ENCODE measurements at regions not wholly inside any gene's neighbourhood (a gene's known extent, or its start where the extent isn't known, plus 50 kb on each side); places are given as distances from the start of the nearest gene placed in this dataset.
A peak's percentile ranks its signal among the peaks of the same experiment; 100 is the strongest.

DNA sequence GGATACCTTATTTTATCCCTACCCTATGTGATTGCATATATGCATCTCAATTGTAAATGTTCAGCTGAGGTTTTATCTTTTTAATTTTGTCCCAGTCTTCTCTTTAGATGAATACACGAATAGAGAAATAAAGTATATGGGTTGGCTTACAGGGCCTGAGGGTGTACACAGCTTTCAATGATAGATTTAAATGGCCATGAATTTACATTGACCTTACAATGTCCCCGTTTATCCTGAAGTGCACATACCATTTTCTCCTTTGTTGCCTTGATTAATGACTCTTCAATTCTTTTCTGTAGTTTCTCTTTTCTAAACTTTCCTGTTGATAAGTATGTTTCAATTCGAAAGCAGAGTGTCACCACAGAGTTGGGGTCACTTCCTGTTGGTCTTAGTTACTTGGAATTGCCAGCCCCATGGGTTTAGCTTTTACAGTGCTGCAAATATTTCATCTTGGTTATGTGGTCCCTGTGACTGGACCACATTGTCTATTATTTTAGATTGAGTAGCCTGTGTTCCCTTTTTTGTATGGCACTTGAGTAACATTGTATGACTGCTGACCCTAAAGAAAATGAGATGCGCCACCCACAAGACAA is 1616.3 kb upstream of the ACVR2A start:
- no peak overlapping the region for H3K27ac ChIP-seq (ENCODE audit: low read length)
- POLR2A ChIA-PET (ENCODE audit: unreplicated experiment): no interaction called here
- no peaks in the 10 kb centered on the region for H3F3A ChIP-seq (ENCODE audit: low read length, unreplicated experiment)
- CTCF ChIA-PET: no interaction called here
- no peak for DNase-seq
- no peak overlapping the region for H3K4me3 ChIP-seq (ENCODE audit: low read length)
- ATAC-seq: no peak
- no peaks in the 10 kb centered on the region for H3K27me3 ChIP-seq (ENCODE audit: low read length)
- H3K36me3 ChIP-seq (ENCODE audit: low read depth, low read length): no peaks in the 10 kb centered on the region
- no peak overlapping the region for H2AFZ ChIP-seq (ENCODE audit: low read length)
- no peaks in the 10 kb centered on the region for H4K20me1 ChIP-seq (ENCODE audit: low read length)
- H3K9me3 ChIP-seq (ENCODE audit: low read length): no peaks in the 10 kb centered on the region
- TF ChIP-seq EZH2phosphoT487 (IDR thresholded peaks at IDR 0.05; ENCODE audit: borderline replicate concordance, low read length): no peak
- TF ChIP-seq, protein P1, sequence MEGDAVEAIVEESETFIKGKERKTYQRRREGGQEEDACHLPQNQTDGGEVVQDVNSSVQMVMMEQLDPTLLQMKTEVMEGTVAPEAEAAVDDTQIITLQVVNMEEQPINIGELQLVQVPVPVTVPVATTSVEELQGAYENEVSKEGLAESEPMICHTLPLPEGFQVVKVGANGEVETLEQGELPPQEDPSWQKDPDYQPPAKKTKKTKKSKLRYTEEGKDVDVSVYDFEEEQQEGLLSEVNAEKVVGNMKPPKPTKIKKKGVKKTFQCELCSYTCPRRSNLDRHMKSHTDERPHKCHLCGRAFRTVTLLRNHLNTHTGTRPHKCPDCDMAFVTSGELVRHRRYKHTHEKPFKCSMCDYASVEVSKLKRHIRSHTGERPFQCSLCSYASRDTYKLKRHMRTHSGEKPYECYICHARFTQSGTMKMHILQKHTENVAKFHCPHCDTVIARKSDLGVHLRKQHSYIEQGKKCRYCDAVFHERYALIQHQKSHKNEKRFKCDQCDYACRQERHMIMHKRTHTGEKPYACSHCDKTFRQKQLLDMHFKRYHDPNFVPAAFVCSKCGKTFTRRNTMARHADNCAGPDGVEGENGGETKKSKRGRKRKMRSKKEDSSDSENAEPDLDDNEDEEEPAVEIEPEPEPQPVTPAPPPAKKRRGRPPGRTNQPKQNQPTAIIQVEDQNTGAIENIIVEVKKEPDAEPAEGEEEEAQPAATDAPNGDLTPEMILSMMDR (conservative IDR thresholded peaks at IDR 0.05; ENCODE audit: low read depth, low read length): no peak
- no peak for TF ChIP-seq EZH2 (IDR thresholded peaks at IDR 0.05; ENCODE audit: low read length, unreplicated experiment)
- no peaks in the 10 kb centered on the region for H3K9me2 ChIP-seq (replicated peaks; ENCODE audit: low read length)
- no peak overlapping the region for H3K4me2 ChIP-seq (ENCODE audit: low read length)
- no peaks in the 10 kb centered on the region for H3K79me2 ChIP-seq (ENCODE audit: low read length)
- no peaks in the 10 kb centered on the region for H3K4me1 ChIP-seq (ENCODE audit: insufficient read depth, low read length)
- no peak overlapping the region for H3K9ac ChIP-seq (ENCODE audit: low read length)
- BruUV-seq (replicated peaks): no TSS peak
- intact Hi-C loops (cut with micrococcal nuclease): no loop called here

DNA sequence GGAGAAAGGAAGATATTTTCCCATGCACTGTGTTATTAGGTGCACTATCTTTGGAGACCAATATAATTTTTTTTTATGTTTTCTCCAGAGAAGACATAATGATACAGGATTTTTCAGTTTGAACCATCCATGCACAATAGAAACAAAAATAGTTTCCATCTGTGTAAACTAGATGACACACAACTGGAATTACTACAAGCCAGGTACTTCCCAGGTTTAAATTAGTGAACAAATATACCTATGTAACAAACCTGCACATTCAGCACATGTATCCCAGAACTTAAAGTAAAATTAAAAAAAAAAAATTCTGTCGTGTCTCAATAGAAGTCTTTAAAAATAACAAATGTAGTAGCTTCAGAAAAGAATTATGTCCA is 1616.8 kb upstream of the ACVR2A start:
- ChIA-PET CTCF (no interaction called here), POLR2A (ENCODE audit: unreplicated experiment) (no interaction called here)
- Histone ChIP-seq H3K36me3 (ENCODE audit: low read depth, low read length) (no peaks in the 10 kb centered on the region), H4K20me1 (ENCODE audit: low read length) (no peaks in the 10 kb centered on the region), H3K27me3 (ENCODE audit: low read length) (no peaks in the 10 kb centered on the region), H2AFZ (ENCODE audit: low read length) (no peak overlapping the region), H3K79me2 (ENCODE audit: low read length) (no peaks in the 10 kb centered on the region), H3K27ac (ENCODE audit: low read length) (no peak overlapping the region), H3K4me2 (ENCODE audit: low read length) (no peak overlapping the region), H3K9ac (ENCODE audit: low read length) (no peak overlapping the region), H3K9me3 (ENCODE audit: low read length) (no peaks in the 10 kb centered on the region), H3F3A (ENCODE audit: low read length, unreplicated experiment) (no peaks in the 10 kb centered on the region), H3K4me1 (ENCODE audit: insufficient read depth, low read length) (no peaks in the 10 kb centered on the region), H3K4me3 (ENCODE audit: low read length) (no peak overlapping the region), H3K9me2 (replicated peaks; ENCODE audit: low read length) (no peaks in the 10 kb centered on the region)
- BruUV-seq (replicated peaks): no TSS peak
- no peak for DNase-seq
- no peak for ATAC-seq
- TF ChIP-seq, protein P1 (conservative IDR thresholded peaks at IDR 0.05; ENCODE audit: low read depth, low read length): no peak
- TF ChIP-seq EZH2phosphoT487 (IDR thresholded peaks at IDR 0.05; ENCODE audit: borderline replicate concordance, low read length) (no peak), EZH2 (IDR thresholded peaks at IDR 0.05; ENCODE audit: low read length, unreplicated experiment) (no peak)
- intact Hi-C loops (cut with micrococcal nuclease): no loop called here

DNA sequence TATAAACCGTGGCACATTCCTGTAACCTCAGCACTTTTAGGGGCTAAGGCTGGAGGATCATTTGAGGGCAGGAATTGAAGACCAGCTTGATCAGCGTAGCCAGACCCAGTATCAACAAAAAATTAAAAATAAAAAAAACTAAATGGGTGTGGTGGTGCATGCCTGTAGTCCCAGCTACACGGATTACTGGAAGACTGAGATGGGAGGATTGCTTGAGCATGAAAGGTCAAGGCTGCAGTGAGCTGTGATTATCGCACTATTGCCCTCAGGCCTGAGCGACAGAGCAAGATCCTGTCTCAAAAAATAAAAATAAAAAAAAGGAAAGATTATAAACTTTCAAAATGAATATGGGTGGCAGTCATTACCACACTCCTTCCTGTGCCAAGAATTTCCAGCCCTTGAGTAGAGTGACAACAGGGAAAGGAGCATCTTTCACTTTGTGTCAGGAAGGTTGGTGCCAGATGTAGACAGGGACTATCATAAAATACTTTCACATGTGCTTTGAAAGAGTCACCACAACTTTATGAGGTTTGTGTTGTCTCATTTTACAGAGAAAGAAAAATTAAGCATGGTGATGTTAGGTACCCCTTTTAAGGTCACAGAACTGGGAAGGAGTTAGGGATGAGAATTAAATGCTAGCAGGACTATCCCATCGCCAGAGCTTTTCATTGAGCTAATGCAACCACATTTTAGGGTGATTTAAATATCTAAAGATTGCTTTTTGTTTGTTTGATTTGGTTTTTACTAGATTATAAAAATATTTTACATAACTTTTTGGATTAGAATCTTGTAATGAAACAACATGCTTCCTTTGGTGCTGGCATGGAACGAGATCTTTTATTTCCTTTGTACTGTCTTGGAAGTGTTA is 1617.4 kb upstream of the ACVR2A start:
- no peak for DNase-seq
- H3K4me3 ChIP-seq (ENCODE audit: low read length): no peak overlapping the region
- no peaks in the 10 kb centered on the region for H3K9me3 ChIP-seq (ENCODE audit: low read length)
- BruUV-seq (replicated peaks): no TSS peak
- no peaks in the 10 kb centered on the region for H3K36me3 ChIP-seq (ENCODE audit: low read depth, low read length)
- H3K9me2 ChIP-seq (replicated peaks; ENCODE audit: low read length): no peaks in the 10 kb centered on the region
- H3K4me1 ChIP-seq (ENCODE audit: insufficient read depth, low read length): no peaks in the 10 kb centered on the region
- H3K9ac ChIP-seq (ENCODE audit: low read length): no peak overlapping the region
- TF ChIP-seq EZH2 (IDR thresholded peaks at IDR 0.05; ENCODE audit: low read length, unreplicated experiment): no peak
- no peak for TF ChIP-seq EZH2phosphoT487 (IDR thresholded peaks at IDR 0.05; ENCODE audit: borderline replicate concordance, low read length)
- TF ChIP-seq, protein P1 (conservative IDR thresholded peaks at IDR 0.05; ENCODE audit: low read depth, low read length): no peak
- no peaks in the 10 kb centered on the region for H3F3A ChIP-seq (ENCODE audit: low read length, unreplicated experiment)
- CTCF ChIA-PET: no interaction called here
- no peaks in the 10 kb centered on the region for H3K79me2 ChIP-seq (ENCODE audit: low read length)
- H3K4me2 ChIP-seq (ENCODE audit: low read length): no peak overlapping the region
- ATAC-seq: peak; percentile 31; the same call in 1 of the 2 replicates
- H4K20me1 ChIP-seq (ENCODE audit: low read length): no peaks in the 10 kb centered on the region
- POLR2A ChIA-PET (ENCODE audit: unreplicated experiment): no interaction called here
- H3K27ac ChIP-seq (ENCODE audit: low read length): no peak overlapping the region
- no peaks in the 10 kb centered on the region for H3K27me3 ChIP-seq (ENCODE audit: low read length)
- intact Hi-C loops (cut with micrococcal nuclease): no loop called here
- H2AFZ ChIP-seq (ENCODE audit: low read length): no peak overlapping the region

All from PC-3 (cell line).